Mammary epithelial cell (primary cell): ENCODE measurements at regions not wholly inside any gene's neighbourhood (a gene's known extent, or its start where the extent isn't known, plus 50 kb on each side); places are given as distances from the start of the nearest gene placed in this dataset.

Source experiments
- EZH2 ChIP-seq: IDR thresholded peaks from 2 replicates; pipeline ENCODE4 v1.6.1; 2012; ENCODE audit warnings: low read length, inconsistent platforms, borderline replicate concordance
- TF ChIP-seq, protein P1 (sequence below), 2 donors: IDR thresholded peaks in 1 of 2; conservative IDR thresholded peaks in 1 of 2; 2 replicates each; pipeline ENCODE4 v1.5.1; 2011 to 2012; ENCODE audit warnings: inconsistent platforms in 2 of 2, low read length in 2 of 2, mild to moderate bottlenecking in 2 of 2, control low read depth in 1 of 2, low read depth in 1 of 2; ENCODE audit not compliant: insufficient read depth in 1 of 2; ENCODE audit errors: extremely low read depth in 1 of 2

DNA sequence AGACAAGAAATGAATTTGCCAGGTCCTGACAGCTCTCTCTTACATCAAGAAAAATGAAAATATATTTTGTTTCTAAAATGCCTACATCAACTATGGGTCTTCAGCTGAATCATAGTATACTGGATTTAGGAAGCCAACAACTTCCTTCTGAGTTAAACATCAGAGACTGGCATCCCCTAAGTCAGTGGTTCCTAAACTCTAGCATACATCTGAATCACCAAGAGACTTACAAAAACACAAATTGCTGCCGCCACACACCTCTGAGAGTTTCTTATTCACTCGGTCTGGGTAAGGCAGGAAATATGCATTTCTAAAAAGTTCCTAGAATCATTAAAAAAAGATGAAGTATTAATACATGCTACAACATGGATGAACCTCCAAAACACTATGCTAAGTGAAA is 60.4 kb upstream of the TMEM252 start:
- TF ChIP-seq, protein P1, sequence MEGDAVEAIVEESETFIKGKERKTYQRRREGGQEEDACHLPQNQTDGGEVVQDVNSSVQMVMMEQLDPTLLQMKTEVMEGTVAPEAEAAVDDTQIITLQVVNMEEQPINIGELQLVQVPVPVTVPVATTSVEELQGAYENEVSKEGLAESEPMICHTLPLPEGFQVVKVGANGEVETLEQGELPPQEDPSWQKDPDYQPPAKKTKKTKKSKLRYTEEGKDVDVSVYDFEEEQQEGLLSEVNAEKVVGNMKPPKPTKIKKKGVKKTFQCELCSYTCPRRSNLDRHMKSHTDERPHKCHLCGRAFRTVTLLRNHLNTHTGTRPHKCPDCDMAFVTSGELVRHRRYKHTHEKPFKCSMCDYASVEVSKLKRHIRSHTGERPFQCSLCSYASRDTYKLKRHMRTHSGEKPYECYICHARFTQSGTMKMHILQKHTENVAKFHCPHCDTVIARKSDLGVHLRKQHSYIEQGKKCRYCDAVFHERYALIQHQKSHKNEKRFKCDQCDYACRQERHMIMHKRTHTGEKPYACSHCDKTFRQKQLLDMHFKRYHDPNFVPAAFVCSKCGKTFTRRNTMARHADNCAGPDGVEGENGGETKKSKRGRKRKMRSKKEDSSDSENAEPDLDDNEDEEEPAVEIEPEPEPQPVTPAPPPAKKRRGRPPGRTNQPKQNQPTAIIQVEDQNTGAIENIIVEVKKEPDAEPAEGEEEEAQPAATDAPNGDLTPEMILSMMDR (conservative IDR thresholded peaks at IDR 0.05 in 1 of 2, IDR thresholded peaks at IDR 0.05 in 1 of 2; ENCODE audit: extremely low read depth in 1 of 2, insufficient read depth in 1 of 2, low read depth in 1 of 2, low read length in 2 of 2), result no peak
- TF ChIP-seq EZH2, result no peak
